HL-60 (cell line): ENCODE measurements at regions not wholly inside any gene's neighbourhood (a gene's known extent, or its start where the extent isn't known, plus 50 kb on each side); places are given as distances from the start of the nearest gene placed in this dataset.

Experiments used
- GABPA ChIP-seq: IDR thresholded peaks from 2 replicates; pipeline ENCODE4 v1.6.1; 2012; ENCODE audit warnings: low read depth
- POLR2AphosphoS5 ChIP-seq: IDR thresholded peaks from 2 replicates; pipeline ENCODE4 v1.6.1; 2012; ENCODE audit warnings: low read depth
- SPI1 ChIP-seq: IDR thresholded peaks from 2 replicates; pipeline ENCODE4 v1.6.1; 2012; ENCODE audit warnings: low read depth, mild to moderate bottlenecking, borderline replicate concordance
- TF ChIP-seq, protein P1 (sequence below): IDR thresholded peaks from 2 replicates; pipeline ENCODE4 v1.6.1; 2012; ENCODE audit warnings: low read depth; ENCODE audit not compliant: insufficient replicate concordance
- TF ChIP-seq, protein P2 (sequence below): IDR thresholded peaks from one replicate; pipeline ENCODE4 v1.5.1; 2011; ENCODE audit warnings: low read length, control low read depth, inconsistent platforms; ENCODE audit not compliant: insufficient read depth

DNA sequence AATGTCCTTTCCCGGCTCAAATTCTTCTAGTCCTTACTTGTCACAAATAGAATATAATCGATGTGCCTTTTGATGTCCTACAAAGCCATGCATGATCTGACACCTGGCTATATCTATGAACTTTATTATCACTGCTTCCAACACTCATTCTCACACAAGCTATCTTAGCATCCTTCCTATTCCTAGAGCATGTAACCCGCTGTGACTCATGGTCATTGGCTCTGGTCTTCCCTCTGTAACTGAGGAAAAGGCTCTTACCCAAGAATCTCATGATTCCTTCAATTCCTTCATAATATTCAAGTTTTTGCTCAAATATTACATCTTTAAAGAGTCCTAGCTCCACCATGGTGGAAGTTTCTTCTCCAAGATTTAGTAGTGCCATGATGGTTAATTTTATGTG lies 480.0 kb upstream of the PAPPA start:
- TF ChIP-seq, protein P1, sequence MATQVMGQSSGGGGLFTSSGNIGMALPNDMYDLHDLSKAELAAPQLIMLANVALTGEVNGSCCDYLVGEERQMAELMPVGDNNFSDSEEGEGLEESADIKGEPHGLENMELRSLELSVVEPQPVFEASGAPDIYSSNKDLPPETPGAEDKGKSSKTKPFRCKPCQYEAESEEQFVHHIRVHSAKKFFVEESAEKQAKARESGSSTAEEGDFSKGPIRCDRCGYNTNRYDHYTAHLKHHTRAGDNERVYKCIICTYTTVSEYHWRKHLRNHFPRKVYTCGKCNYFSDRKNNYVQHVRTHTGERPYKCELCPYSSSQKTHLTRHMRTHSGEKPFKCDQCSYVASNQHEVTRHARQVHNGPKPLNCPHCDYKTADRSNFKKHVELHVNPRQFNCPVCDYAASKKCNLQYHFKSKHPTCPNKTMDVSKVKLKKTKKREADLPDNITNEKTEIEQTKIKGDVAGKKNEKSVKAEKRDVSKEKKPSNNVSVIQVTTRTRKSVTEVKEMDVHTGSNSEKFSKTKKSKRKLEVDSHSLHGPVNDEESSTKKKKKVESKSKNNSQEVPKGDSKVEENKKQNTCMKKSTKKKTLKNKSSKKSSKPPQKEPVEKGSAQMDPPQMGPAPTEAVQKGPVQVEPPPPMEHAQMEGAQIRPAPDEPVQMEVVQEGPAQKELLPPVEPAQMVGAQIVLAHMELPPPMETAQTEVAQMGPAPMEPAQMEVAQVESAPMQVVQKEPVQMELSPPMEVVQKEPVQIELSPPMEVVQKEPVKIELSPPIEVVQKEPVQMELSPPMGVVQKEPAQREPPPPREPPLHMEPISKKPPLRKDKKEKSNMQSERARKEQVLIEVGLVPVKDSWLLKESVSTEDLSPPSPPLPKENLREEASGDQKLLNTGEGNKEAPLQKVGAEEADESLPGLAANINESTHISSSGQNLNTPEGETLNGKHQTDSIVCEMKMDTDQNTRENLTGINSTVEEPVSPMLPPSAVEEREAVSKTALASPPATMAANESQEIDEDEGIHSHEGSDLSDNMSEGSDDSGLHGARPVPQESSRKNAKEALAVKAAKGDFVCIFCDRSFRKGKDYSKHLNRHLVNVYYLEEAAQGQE, result no peak
- TF ChIP-seq, protein P2, sequence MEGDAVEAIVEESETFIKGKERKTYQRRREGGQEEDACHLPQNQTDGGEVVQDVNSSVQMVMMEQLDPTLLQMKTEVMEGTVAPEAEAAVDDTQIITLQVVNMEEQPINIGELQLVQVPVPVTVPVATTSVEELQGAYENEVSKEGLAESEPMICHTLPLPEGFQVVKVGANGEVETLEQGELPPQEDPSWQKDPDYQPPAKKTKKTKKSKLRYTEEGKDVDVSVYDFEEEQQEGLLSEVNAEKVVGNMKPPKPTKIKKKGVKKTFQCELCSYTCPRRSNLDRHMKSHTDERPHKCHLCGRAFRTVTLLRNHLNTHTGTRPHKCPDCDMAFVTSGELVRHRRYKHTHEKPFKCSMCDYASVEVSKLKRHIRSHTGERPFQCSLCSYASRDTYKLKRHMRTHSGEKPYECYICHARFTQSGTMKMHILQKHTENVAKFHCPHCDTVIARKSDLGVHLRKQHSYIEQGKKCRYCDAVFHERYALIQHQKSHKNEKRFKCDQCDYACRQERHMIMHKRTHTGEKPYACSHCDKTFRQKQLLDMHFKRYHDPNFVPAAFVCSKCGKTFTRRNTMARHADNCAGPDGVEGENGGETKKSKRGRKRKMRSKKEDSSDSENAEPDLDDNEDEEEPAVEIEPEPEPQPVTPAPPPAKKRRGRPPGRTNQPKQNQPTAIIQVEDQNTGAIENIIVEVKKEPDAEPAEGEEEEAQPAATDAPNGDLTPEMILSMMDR, result no peak
- no peak for TF ChIP-seq POLR2AphosphoS5
- TF ChIP-seq GABPA, result no peak
- TF ChIP-seq SPI1, result no peak
